Psoas muscle (tissue), 7 donors: ENCODE measurements at regions not wholly inside any gene's neighbourhood (a gene's known extent, or its start where the extent isn't known, plus 50 kb on each side); places are given as distances from the start of the nearest gene placed in this dataset.

Source experiments
- ATAC-seq, 4 donors: fragments of 200-7000 bp; cut with Tn5 transposase; one replicate each; pipeline ENCODE4 v1.9.1; 2020; ENCODE audit warnings: moderate library complexity in 3 of 4, mild to moderate bottlenecking in 2 of 4
- DNase-seq, 2 donors: peaks; one replicate each; pipeline ENCODE4 v3.0.0-alpha.2; 2020
- H3K27ac ChIP-seq: fragments of 200-600 bp; one replicate; pipeline ENCODE4 v1.8.0; 2022
- H3K27me3 ChIP-seq, 3 donors: fragments of 200-600 bp in 1 of 3; one replicate each; pipeline versions ENCODE4 v1.6.1 to v1.8.0; 2013 to 2022; ENCODE audit warnings: low read length in 2 of 3, mild to moderate bottlenecking in 2 of 3, moderate library complexity in 1 of 3; ENCODE audit not compliant: insufficient read depth in 3 of 3
- H3K36me3 ChIP-seq, 2 donors: fragments of 200-600 bp in 1 of 2; one replicate each; pipeline versions ENCODE4 v1.6.1 to v1.8.0; 2013 to 2022; ENCODE audit warnings: low read depth in 1 of 2, mild to moderate bottlenecking in 1 of 2, moderate library complexity in 1 of 2; ENCODE audit not compliant: insufficient read depth in 1 of 2
- H3K4me1 ChIP-seq: fragments of 200-600 bp; one replicate; pipeline ENCODE4 v1.8.0; 2022
- H3K4me3 ChIP-seq: fragments of 200-600 bp; one replicate; pipeline ENCODE4 v1.8.0; 2022; ENCODE audit warnings: mild to moderate bottlenecking
- H3K9me3 ChIP-seq: fragments of 200-600 bp; one replicate; pipeline ENCODE4 v1.8.0; 2022
- WGBS, 3 donors: extraction: QIAGEN DNeasy Blood & Tissue Kit; methylation state at CpG; one replicate each; pipeline versions ENCODE4 v1.1.6 to v1.1.7; 2013; 5-methylcytosine and 5-hydroxymethylcytosine counted together
- intact Hi-C, 2 donors: fragments of 100-400 bp; cut with DNase I; formaldehyde crosslinking; loops; one replicate each; pipeline versions ENCODE4 v1.11.0 to v1.14.2; 2022
- TF ChIP-seq, protein P1 (sequence below): fragments of 200-600 bp; IDR thresholded peaks from one replicate; pipeline ENCODE4 v1.8.0; 2022; ENCODE audit warnings: antibody characterized with exemption
- donor health status: healthy with polysubstance abuse.
- donor health status: DM: no; HTN: no; CAD: no; lungs with moderate emphysema.
- donor health status: Bipolar disorder and iron deficiency.
- donor health status: healthy.
- donor health status: DM: yes; HTN: yes; CAD: no.
- donor health status: DM: no; HTN: no; CAD: no.
- donor health status: DM: yes; HTN: yes; CAD: no.

DNA sequence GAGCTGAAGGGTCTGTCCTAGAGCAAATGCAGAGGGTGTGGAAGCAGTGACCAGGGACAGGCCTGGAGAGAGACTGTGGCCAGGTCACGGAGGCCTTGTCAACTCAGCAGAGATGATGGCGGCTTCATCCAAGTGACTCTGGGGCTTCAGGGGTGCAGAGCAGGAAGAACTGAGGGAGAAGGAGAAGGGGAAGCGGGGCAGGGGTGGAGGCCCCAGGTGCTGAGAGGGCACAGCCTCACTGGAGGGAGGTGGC, 299.1 kb downstream of the ZNF536 start:
- Histone ChIP-seq H3K9me3 (no peaks in the 10 kb centered on the region), H3K27me3 (peaks cover 0 to 7% (median 4%) of the 10 kb centered on the region in 3 donors), H3K4me1 (no peaks in the 10 kb centered on the region), H3K27ac (no peak overlapping the region), H3K36me3 (no peaks in the 10 kb centered on the region), H3K4me3 (no peak overlapping the region)
- DNase-seq = no peak
- TF ChIP-seq, protein P1, sequence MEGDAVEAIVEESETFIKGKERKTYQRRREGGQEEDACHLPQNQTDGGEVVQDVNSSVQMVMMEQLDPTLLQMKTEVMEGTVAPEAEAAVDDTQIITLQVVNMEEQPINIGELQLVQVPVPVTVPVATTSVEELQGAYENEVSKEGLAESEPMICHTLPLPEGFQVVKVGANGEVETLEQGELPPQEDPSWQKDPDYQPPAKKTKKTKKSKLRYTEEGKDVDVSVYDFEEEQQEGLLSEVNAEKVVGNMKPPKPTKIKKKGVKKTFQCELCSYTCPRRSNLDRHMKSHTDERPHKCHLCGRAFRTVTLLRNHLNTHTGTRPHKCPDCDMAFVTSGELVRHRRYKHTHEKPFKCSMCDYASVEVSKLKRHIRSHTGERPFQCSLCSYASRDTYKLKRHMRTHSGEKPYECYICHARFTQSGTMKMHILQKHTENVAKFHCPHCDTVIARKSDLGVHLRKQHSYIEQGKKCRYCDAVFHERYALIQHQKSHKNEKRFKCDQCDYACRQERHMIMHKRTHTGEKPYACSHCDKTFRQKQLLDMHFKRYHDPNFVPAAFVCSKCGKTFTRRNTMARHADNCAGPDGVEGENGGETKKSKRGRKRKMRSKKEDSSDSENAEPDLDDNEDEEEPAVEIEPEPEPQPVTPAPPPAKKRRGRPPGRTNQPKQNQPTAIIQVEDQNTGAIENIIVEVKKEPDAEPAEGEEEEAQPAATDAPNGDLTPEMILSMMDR = no peak
- intact Hi-C loops = no loop called here
- ATAC-seq = no peak
- WGBS, 3 donors = 84 to 94% (median 93%) methylated on average over 3 of the region's 3 CpGs

DNA sequence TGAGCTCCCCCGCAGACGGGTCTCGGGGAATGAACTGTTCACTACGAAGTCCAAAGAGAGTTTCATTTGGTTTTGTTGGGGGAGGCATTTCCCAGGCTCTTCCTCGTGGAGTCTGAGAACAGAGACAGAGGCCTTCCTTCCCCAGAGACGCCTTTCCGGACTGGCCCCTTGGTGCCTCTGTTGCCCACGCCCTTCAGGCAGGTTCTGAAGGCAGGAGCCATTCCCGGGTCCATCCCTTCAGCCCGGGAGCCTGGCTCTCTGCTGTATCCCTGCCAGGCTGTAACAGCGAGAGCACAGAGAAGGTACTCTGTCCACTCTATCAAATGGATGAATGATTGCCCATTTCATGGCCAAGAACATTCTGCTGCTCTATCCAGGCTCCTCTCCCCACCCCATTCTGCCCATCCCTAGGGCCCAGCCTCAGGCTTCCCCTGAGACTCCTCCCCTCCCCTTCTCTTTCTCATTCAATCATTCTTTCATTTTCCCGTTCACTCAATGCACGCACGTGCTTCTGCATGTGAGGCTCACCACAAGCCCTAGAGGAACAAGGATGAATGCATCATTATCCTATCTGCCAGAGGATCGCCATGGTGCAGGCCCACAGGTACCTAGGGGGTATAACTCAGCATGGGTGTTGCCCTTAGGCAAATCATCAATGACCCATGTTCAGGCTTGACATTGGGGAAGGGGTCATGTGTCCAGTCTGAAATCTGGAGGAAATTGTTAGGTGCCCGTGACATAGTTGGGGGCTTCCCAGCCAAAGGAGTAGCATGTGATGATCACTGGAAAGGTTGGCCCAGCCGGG, 298.6 kb downstream of the ZNF536 start:
- TF ChIP-seq, protein P1 = no peak
- Histone ChIP-seq H3K9me3 (no peaks in the 10 kb centered on the region), H3K27ac (no peak overlapping the region), H3K36me3 (no peaks in the 10 kb centered on the region), H3K4me1 (no peaks in the 10 kb centered on the region), H3K4me3 (no peak overlapping the region), H3K27me3 (peaks cover 0 to 12% (median 4%) of the 10 kb centered on the region in 3 donors)
- ATAC-seq (no peak), DNase-seq (no peak)
- intact Hi-C loops = no loop called here
- WGBS, 3 donors = 83 to 91% (median 89%) methylated on average over 14 to 17 of the region's 17 CpGs

DNA sequence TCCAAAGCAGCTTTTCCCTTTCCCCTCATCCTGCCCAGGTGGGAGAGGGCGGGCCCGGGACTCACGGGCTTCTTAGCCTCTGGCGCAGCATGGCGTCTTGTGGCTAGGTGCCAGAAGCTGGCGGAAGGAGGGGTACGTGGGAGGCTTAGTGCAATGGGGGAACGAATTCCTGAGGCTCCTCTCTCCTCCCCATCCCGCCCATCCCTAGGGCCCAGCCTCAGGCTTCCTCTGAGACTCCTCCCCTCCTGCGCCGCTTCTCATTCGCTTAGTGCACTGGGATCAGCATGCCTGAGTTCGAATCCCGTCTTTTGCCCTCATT, 297.8 kb downstream of the ZNF536 start:
- H3K36me3 ChIP-seq = no peaks in the 10 kb centered on the region
- 68 to 76% (median 74%) methylated on average over 14 of the region's 14 CpGs for WGBS, 3 donors
- TF ChIP-seq, protein P1 = no peak
- no peaks in the 10 kb centered on the region for H3K9me3 ChIP-seq
- ATAC-seq (no peak), DNase-seq (no peak)
- H3K4me1 ChIP-seq = no peaks in the 10 kb centered on the region
- no peak overlapping the region for H3K27ac ChIP-seq
- no peak overlapping the region for H3K4me3 ChIP-seq
- intact Hi-C loops = no loop called here
- peaks cover 0 to 20% (median 3%) of the 10 kb centered on the region in 3 donors for H3K27me3 ChIP-seq

DNA sequence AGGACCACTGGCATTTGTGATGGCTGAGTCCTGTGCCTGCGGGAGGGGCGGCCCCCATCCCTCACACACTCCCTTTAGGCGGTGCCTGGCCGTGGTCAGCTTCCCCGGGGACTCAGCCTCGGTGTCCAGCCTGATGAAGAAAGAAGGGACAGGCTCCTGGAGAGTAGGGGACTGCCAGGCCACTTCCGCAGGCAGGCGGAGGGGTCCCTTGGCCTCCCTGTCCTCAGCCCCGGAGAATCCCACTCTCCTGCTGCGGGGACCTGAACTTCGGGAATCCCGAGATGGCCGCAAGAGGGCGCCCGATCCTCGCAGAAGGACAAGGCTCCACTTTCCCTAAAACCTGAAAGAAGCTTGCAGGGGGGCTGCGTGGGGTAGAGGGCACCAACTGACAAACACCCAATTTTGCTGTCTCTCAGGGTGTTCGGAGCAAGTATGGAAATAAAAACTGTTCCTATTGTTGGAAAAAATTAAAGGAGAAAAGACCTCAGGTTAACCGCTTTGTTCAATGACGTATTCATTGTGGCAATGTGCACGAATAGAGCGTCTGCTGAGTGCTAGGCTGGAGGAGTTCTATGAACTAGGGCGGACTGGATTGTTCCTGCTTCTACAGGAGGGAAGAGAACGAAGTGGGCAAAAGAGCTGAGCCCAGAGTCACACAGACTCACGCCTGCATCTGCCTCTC, 297.3 kb downstream of the ZNF536 start:
- peaks cover 0 to 24% (median 0%) of the 10 kb centered on the region in 3 donors for H3K27me3 ChIP-seq
- H3K27ac ChIP-seq = no peak overlapping the region
- intact Hi-C loops = loop anchor here (5.0 kb wide), 1 partner anchor 1553 kb away; no protein-coding TSS in a partner anchor
- H3K36me3 ChIP-seq = no peaks in the 10 kb centered on the region
- peak; percentile 59 to 75 for DNase-seq
- WGBS, 3 donors = 20 to 26% (median 23%) methylated on average over 25 of the region's 25 CpGs
- H3K9me3 ChIP-seq = no peaks in the 10 kb centered on the region
- peak in 2 of 4 donors; percentile 26 to 41 for ATAC-seq
- no peak overlapping the region for H3K4me3 ChIP-seq
- TF ChIP-seq, protein P1 = peak; percentile 69
- no peaks in the 10 kb centered on the region for H3K4me1 ChIP-seq
